ENCODE measurements at regions not wholly inside any gene's neighbourhood (a gene's known extent, or its start where the extent isn't known, plus 50 kb on each side); places are given as distances from the start of the nearest gene placed in this dataset.

GRCh38 chr2:57536535-57537231 lies 509.9 kb upstream of the VRK2 start:
- H3K4me3 Mint-ChIP-seq: no peak overlapping the region
- Histone ChIP-seq H3K23ac (ENCODE audit: insufficient read length, low read depth, low read length) (no peak overlapping the region), H2BK15ac (ENCODE audit: low read depth, low read length) (no peak overlapping the region), H2AK5ac (ENCODE audit: insufficient read length, low read length) (no peak overlapping the region), H2BK12ac (ENCODE audit: insufficient read length, low read depth, low read length) (no peak overlapping the region), H3K23me2 (ENCODE audit: insufficient read length, low read depth, low read length, poor library complexity, severe bottlenecking) (no peaks in the 10 kb centered on the region), H4K91ac (ENCODE audit: insufficient read length, low read depth, low read length) (no peak overlapping the region), H3K9ac (ENCODE audit: extremely low read depth, insufficient read length, low read length) (no peak overlapping the region), H3T11ph (ENCODE audit: low read length) (no peak overlapping the region), H4K8ac (replicated peaks; ENCODE audit: insufficient read length, low read depth, low read length) (no peak overlapping the region), H2BK120ac (ENCODE audit: low read depth, low read length, poor library complexity, severe bottlenecking) (no peak overlapping the region), H3K18ac (ENCODE audit: insufficient read length, low read depth, low read length) (no peak overlapping the region), H3K14ac (ENCODE audit: insufficient read depth, low read length) (no peak overlapping the region), H2BK20ac (ENCODE audit: low read depth, low read length, poor library complexity, severe bottlenecking) (no peak overlapping the region), H3K27me3 (ENCODE audit: insufficient read depth, low read length) (no peaks in the 10 kb centered on the region), H3K4me1 (ENCODE audit: insufficient read depth, low read length) (no peaks in the 10 kb centered on the region), H3K79me2 (ENCODE audit: insufficient read depth, low read length) (no peaks in the 10 kb centered on the region), H3K4ac (ENCODE audit: low read depth, low read length) (no peak overlapping the region), H3K56ac (ENCODE audit: insufficient read length, low read depth, low read length) (no peak overlapping the region), H4K5ac (ENCODE audit: insufficient read length, low read depth, low read length) (no peak overlapping the region), H2BK5ac (ENCODE audit: insufficient read length, low read length) (no peak overlapping the region), H3K79me1 (ENCODE audit: insufficient read depth, low read depth, low read length, poor library complexity, severe bottlenecking) (no peaks in the 10 kb centered on the region), H2AFZ (ENCODE audit: low read length) (no peak overlapping the region), H4K20me1 (ENCODE audit: control insufficient read depth, insufficient read depth, insufficient read length) (no peaks in the 10 kb centered on the region), H3K9me3 (ENCODE audit: control insufficient read depth, low read depth, low read length) (no peaks in the 10 kb centered on the region), H3K4me2 (ENCODE audit: insufficient read depth, insufficient read length, low read length) (no peak overlapping the region), H3K27ac (ENCODE audit: insufficient read length, low read depth, low read length) (no peak overlapping the region)
- no peak for DNase-seq
- 0 out of 4 replicates have a peak, but pooled peaks cover 0 to 4% of the 10 kb centered on the region in 2 experiments for H3K4me1 Mint-ChIP-seq
- no peaks in the 10 kb centered on the region for H3K27me3 Mint-ChIP-seq (ENCODE audit: low read depth)
- no CpG with 5 or more reads among the region's 1 CpG for WGBS (ENCODE audit: extremely low coverage, insufficient read length, low lambda C conversion rate)
- H3K9me3 Mint-ChIP-seq: no peaks in the 10 kb centered on the region
- TF ChIP-seq CTCF (conservative IDR thresholded peaks at IDR 0.05): no peak
- no peak overlapping the region for H3K27ac Mint-ChIP-seq
- no peaks in the 10 kb centered on the region for H3K36me3 Mint-ChIP-seq (ENCODE audit: insufficient read depth in 1 of 3, low read depth in 3 of 3)

Measured in H9 (cell line).